SJCRH30 (cell line): ENCODE measurements at regions not wholly inside any gene's neighbourhood (a gene's known extent, or its start where the extent isn't known, plus 50 kb on each side); places are given as distances from the start of the nearest gene placed in this dataset.
A peak's percentile ranks its signal among the peaks of the same experiment; 100 is the strongest.

ENCODE experiments used
- DNase-seq, 2 experiments: peaks; one replicate each; pipeline ENCODE4 v3.0.0-alpha.2; 2015 to 2020
- H3K27ac ChIP-seq: fragments of 250-450 bp; sonication (Bioruptor Pico); 2 replicates; pipeline ENCODE4 v1.5.1; 2020; ENCODE audit warnings: mild to moderate bottlenecking, moderate library complexity
- H3K27me3 ChIP-seq: fragments of 250-450 bp; sonication (Bioruptor Pico); 2 replicates; pipeline ENCODE4 v1.5.1; 2020; ENCODE audit warnings: mild to moderate bottlenecking, moderate library complexity
- H3K36me3 ChIP-seq: fragments of 250-450 bp; sonication (Bioruptor Pico); 2 replicates; pipeline ENCODE4 v1.5.1; 2020; ENCODE audit warnings: mild to moderate bottlenecking, moderate library complexity
- H3K4me1 ChIP-seq: fragments of 250-450 bp; sonication (Bioruptor Pico); 2 replicates; pipeline ENCODE4 v1.5.1; 2020; ENCODE audit warnings: mild to moderate bottlenecking, moderate library complexity
- H3K4me3 ChIP-seq: fragments of 250-450 bp; sonication (Bioruptor Pico); 2 replicates; pipeline ENCODE4 v1.5.1; 2020; ENCODE audit warnings: mild to moderate bottlenecking, moderate library complexity
- H3K9me3 ChIP-seq: fragments of 250-450 bp; sonication (Bioruptor Pico); replicated peaks from 2 replicates; pipeline ENCODE4 v1.5.1; 2020; ENCODE audit warnings: mild to moderate bottlenecking, moderate library complexity

- Histone ChIP-seq H3K36me3 (no peaks in the 10 kb centered on the region), H3K27me3 (no peaks in the 10 kb centered on the region), H3K4me1 (no peaks in the 10 kb centered on the region), H3K4me3 (no peak overlapping the region), H3K27ac (no peak overlapping the region), H3K9me3 (no peaks in the 10 kb centered on the region)
- no peak for DNase-seq
Measured at GRCh38 chr12:116418551-116418950, 140.6 kb upstream of the MAP1LC3B2 start.

GRCh38 chr12:116420227-116420880, 138.8 kb upstream of the MAP1LC3B2 start:
- DNase-seq, result no peak
- no peaks in the 10 kb centered on the region for H3K9me3 ChIP-seq
- no peaks in the 10 kb centered on the region for H3K27me3 ChIP-seq
- no peaks in the 10 kb centered on the region for H3K4me1 ChIP-seq
- H3K27ac ChIP-seq, result no peak overlapping the region
- H3K4me3 ChIP-seq, result no peak overlapping the region
- H3K36me3 ChIP-seq, result no peaks in the 10 kb centered on the region

GRCh38 chr12:116421785-116422538, 137.2 kb upstream of the MAP1LC3B2 start:
- DNase-seq, result no peak
- no peaks in the 10 kb centered on the region for H3K27me3 ChIP-seq
- H3K9me3 ChIP-seq, result no peaks in the 10 kb centered on the region
- H3K4me1 ChIP-seq, result peaks cover 9% of the 10 kb centered on the region; the same call in 1 of the 2 replicates
- no peak overlapping the region for H3K4me3 ChIP-seq
- H3K27ac ChIP-seq, result no peak overlapping the region
- H3K36me3 ChIP-seq, result no peaks in the 10 kb centered on the region

- Histone ChIP-seq H3K9me3 (no peaks in the 10 kb centered on the region), H3K27ac (no peak overlapping the region), H3K27me3 (no peaks in the 10 kb centered on the region), H3K4me3 (no peak overlapping the region), H3K36me3 (no peaks in the 10 kb centered on the region), H3K4me1 (peaks cover 9% of the 10 kb centered on the region; the same call in 1 of the 2 replicates)
- DNase-seq, result no peak
Measured at GRCh38 chr12:116423094-116423493, 136.1 kb upstream of the MAP1LC3B2 start.

GRCh38 chr12:116425256-116426193, 133.7 kb upstream of the MAP1LC3B2 start:
- no peak for DNase-seq
- H3K4me3 ChIP-seq, result no peak overlapping the region
- no peak overlapping the region for H3K27ac ChIP-seq
- peaks cover 9% of the 10 kb centered on the region; the same call in 1 of the 2 replicates for H3K4me1 ChIP-seq
- no peaks in the 10 kb centered on the region for H3K9me3 ChIP-seq
- no peaks in the 10 kb centered on the region for H3K27me3 ChIP-seq
- H3K36me3 ChIP-seq, result no peaks in the 10 kb centered on the region

- Histone ChIP-seq H3K27me3 (no peaks in the 10 kb centered on the region), H3K36me3 (no peaks in the 10 kb centered on the region), H3K4me1 (peaks cover 9% of the 10 kb centered on the region; the same call in 1 of the 2 replicates), H3K27ac (no peak overlapping the region), H3K4me3 (no peak overlapping the region), H3K9me3 (no peaks in the 10 kb centered on the region)
- DNase-seq, result peak; percentile 51 to 64
Measured at GRCh38 chr12:116426391-116427136, 132.6 kb upstream of the MAP1LC3B2 start.

GRCh38 chr12:116427200-116427930, 131.8 kb upstream of the MAP1LC3B2 start:
- DNase-seq, result peak; percentile 34 to 35
- Histone ChIP-seq H3K27me3 (no peaks in the 10 kb centered on the region), H3K9me3 (no peaks in the 10 kb centered on the region), H3K4me3 (peak overlapping the region; percentile 22), H3K27ac (no peak overlapping the region), H3K4me1 (peaks cover 9% of the 10 kb centered on the region; the same call in 1 of the 2 replicates), H3K36me3 (no peaks in the 10 kb centered on the region)

- H3K27ac ChIP-seq, result no peak overlapping the region
- H3K4me1 ChIP-seq, result peaks cover 9% of the 10 kb centered on the region; the same call in 1 of the 2 replicates
- no peaks in the 10 kb centered on the region for H3K36me3 ChIP-seq
- no peak overlapping the region for H3K4me3 ChIP-seq
- no peaks in the 10 kb centered on the region for H3K27me3 ChIP-seq
- no peaks in the 10 kb centered on the region for H3K9me3 ChIP-seq
- no peak for DNase-seq
Measured at GRCh38 chr12:116429826-116430360, 129.3 kb upstream of the MAP1LC3B2 start.

GRCh38 chr12:116430911-116431565, 128.1 kb upstream of the MAP1LC3B2 start:
- no peak overlapping the region for H3K27ac ChIP-seq
- H3K4me3 ChIP-seq, result no peak overlapping the region
- H3K9me3 ChIP-seq, result no peaks in the 10 kb centered on the region
- peaks cover 9% of the 10 kb centered on the region; the same call in 1 of the 2 replicates for H3K4me1 ChIP-seq
- no peaks in the 10 kb centered on the region for H3K36me3 ChIP-seq
- H3K27me3 ChIP-seq, result no peaks in the 10 kb centered on the region
- no peak for DNase-seq

GRCh38 chr12:116431677-116432300, 127.4 kb upstream of the MAP1LC3B2 start:
- Histone ChIP-seq H3K27me3 (no peaks in the 10 kb centered on the region), H3K36me3 (no peaks in the 10 kb centered on the region), H3K4me3 (no peak overlapping the region), H3K4me1 (peaks cover 1% of the 10 kb centered on the region; the same call in 1 of the 2 replicates), H3K27ac (no peak overlapping the region), H3K9me3 (no peaks in the 10 kb centered on the region)
- no peak for DNase-seq

GRCh38 chr12:116432314-116432750, 126.8 kb upstream of the MAP1LC3B2 start:
- Histone ChIP-seq H3K36me3 (no peaks in the 10 kb centered on the region), H3K27me3 (no peaks in the 10 kb centered on the region), H3K9me3 (no peaks in the 10 kb centered on the region), H3K4me3 (no peak overlapping the region), H3K4me1 (no peaks in the 10 kb centered on the region), H3K27ac (no peak overlapping the region)
- no peak for DNase-seq

- H3K36me3 ChIP-seq, result no peaks in the 10 kb centered on the region
- H3K9me3 ChIP-seq, result no peaks in the 10 kb centered on the region
- H3K4me1 ChIP-seq, result no peaks in the 10 kb centered on the region
- no peak overlapping the region for H3K4me3 ChIP-seq
- H3K27me3 ChIP-seq, result no peaks in the 10 kb centered on the region
- no peak overlapping the region for H3K27ac ChIP-seq
- DNase-seq, result no peak
Measured at GRCh38 chr12:116433249-116433648, 125.9 kb upstream of the MAP1LC3B2 start.
